ENCODE measurements at regions not wholly inside any gene's neighbourhood (a gene's known extent, or its start where the extent isn't known, plus 50 kb on each side); places are given as distances from the start of the nearest gene placed in this dataset.

- TF ChIP-seq CTCF (IDR thresholded peaks at IDR 0.05; ENCODE audit: unreplicated experiment), result no peak
- Mint-ChIP-seq H3K27ac (ENCODE audit: unreplicated experiment) (no peak overlapping the region), H3K27me3 (ENCODE audit: unreplicated experiment) (no peaks in the 10 kb centered on the region)
These were observed 87.7 kb downstream of the DCK start for GRCh38 chr4:71081192-71081591.

DNA sequence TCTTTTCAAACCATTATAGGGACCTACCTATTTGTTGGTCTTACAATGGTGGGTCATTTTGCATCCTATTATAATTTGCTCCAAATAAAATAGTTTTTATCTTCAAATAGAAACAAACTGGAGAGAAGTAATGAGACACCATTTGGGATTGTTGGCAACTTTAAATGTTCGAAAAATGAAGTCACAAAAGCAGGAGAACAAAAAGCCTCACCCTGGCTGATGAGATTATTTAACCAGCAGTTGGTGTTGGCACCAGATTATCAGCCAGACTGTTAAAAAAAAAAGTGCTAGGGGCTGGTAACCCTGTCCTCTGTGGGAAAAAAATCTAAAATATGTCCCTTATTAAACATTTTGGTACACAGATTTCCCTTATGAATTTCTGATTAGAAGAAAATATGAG lies 100.3 kb downstream of the DCK start:
- Mint-ChIP-seq H3K4me3 (ENCODE audit: unreplicated experiment) (no peak overlapping the region), H3K27me3 (ENCODE audit: unreplicated experiment) (peaks cover 1% of the 10 kb centered on the region), H3K4me1 (ENCODE audit: unreplicated experiment) (peaks cover 4% of the 10 kb centered on the region), H3K27ac (ENCODE audit: unreplicated experiment) (no peak overlapping the region), H3K36me3 (ENCODE audit: low read depth, unreplicated experiment) (no peaks in the 10 kb centered on the region), H3K9me3 (ENCODE audit: unreplicated experiment) (no peaks in the 10 kb centered on the region)
- TF ChIP-seq CTCF (IDR thresholded peaks at IDR 0.05; ENCODE audit: unreplicated experiment), result no peak
- no peak for DNase-seq (ENCODE audit: low spot score)

More at GRCh38 chr4:71081192-71081591, 87.7 kb downstream of the DCK start:
- H3K36me3 Mint-ChIP-seq (ENCODE audit: low read depth, unreplicated experiment), result no peaks in the 10 kb centered on the region
- no peak overlapping the region for H3K4me3 Mint-ChIP-seq (ENCODE audit: unreplicated experiment)
- H3K9me3 Mint-ChIP-seq (ENCODE audit: unreplicated experiment), result no peaks in the 10 kb centered on the region
- no peaks in the 10 kb centered on the region for H3K4me1 Mint-ChIP-seq (ENCODE audit: unreplicated experiment)
- no peak for DNase-seq (ENCODE audit: low spot score)

GRCh38 chr4:71094201-71094600 lies 100.8 kb downstream of the DCK start:
- Mint-ChIP-seq H3K9me3 (ENCODE audit: unreplicated experiment) (no peaks in the 10 kb centered on the region), H3K27ac (ENCODE audit: unreplicated experiment) (no peak overlapping the region), H3K4me3 (ENCODE audit: unreplicated experiment) (no peak overlapping the region), H3K4me1 (ENCODE audit: unreplicated experiment) (peaks cover 4% of the 10 kb centered on the region), H3K36me3 (ENCODE audit: low read depth, unreplicated experiment) (no peaks in the 10 kb centered on the region), H3K27me3 (ENCODE audit: unreplicated experiment) (no peaks in the 10 kb centered on the region)
- no peak for TF ChIP-seq CTCF (IDR thresholded peaks at IDR 0.05; ENCODE audit: unreplicated experiment)
- no peak for DNase-seq (ENCODE audit: low spot score)

GRCh38 chr4:71095141-71095540 lies 101.7 kb downstream of the DCK start:
- no peak overlapping the region for H3K4me3 Mint-ChIP-seq (ENCODE audit: unreplicated experiment)

DNA sequence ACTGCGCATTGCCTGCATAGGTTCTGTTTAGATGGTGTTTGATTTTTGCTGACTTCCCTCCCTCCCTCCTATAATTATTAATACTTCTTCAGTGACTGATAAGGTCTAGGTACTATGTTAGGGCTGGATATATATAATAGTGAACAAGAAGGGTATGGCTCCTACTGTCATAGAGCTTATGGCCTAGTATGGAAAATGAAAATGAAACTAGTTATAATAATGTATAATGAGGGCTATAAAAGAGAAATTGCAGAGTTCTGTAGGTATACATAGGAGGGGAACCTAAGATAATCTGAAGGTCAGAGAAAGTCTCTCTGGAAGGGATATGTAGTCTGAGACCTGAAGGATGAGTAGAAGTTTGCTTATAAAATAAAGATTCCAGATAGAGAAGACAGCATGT lies 102.1 kb downstream of the DCK start:
- no peaks in the 10 kb centered on the region for H3K27me3 Mint-ChIP-seq (ENCODE audit: unreplicated experiment)
- no peak for TF ChIP-seq CTCF (IDR thresholded peaks at IDR 0.05; ENCODE audit: unreplicated experiment)
- H3K27ac Mint-ChIP-seq (ENCODE audit: unreplicated experiment), result no peak overlapping the region
- no peak for DNase-seq (ENCODE audit: low spot score)
- no peaks in the 10 kb centered on the region for H3K9me3 Mint-ChIP-seq (ENCODE audit: unreplicated experiment)
- H3K4me3 Mint-ChIP-seq (ENCODE audit: unreplicated experiment), result no peak overlapping the region
- peaks cover 4% of the 10 kb centered on the region for H3K4me1 Mint-ChIP-seq (ENCODE audit: unreplicated experiment)
- H3K36me3 Mint-ChIP-seq (ENCODE audit: low read depth, unreplicated experiment), result no peaks in the 10 kb centered on the region

More at GRCh38 chr4:71095141-71095540, 101.7 kb downstream of the DCK start:
- peaks cover 4% of the 10 kb centered on the region for H3K4me1 Mint-ChIP-seq (ENCODE audit: unreplicated experiment)
- TF ChIP-seq CTCF (IDR thresholded peaks at IDR 0.05; ENCODE audit: unreplicated experiment), result no peak
- H3K27ac Mint-ChIP-seq (ENCODE audit: unreplicated experiment), result no peak overlapping the region
- no peaks in the 10 kb centered on the region for H3K9me3 Mint-ChIP-seq (ENCODE audit: unreplicated experiment)
- H3K27me3 Mint-ChIP-seq (ENCODE audit: unreplicated experiment), result no peaks in the 10 kb centered on the region
- DNase-seq (ENCODE audit: low spot score), result no peak
- H3K36me3 Mint-ChIP-seq (ENCODE audit: low read depth, unreplicated experiment), result no peaks in the 10 kb centered on the region

All from endothelial cell (in vitro differentiated cells).